ENCODE measurements at regions not wholly inside any gene's neighbourhood (a gene's known extent, or its start where the extent isn't known, plus 50 kb on each side); places are given as distances from the start of the nearest gene placed in this dataset.

DNA sequence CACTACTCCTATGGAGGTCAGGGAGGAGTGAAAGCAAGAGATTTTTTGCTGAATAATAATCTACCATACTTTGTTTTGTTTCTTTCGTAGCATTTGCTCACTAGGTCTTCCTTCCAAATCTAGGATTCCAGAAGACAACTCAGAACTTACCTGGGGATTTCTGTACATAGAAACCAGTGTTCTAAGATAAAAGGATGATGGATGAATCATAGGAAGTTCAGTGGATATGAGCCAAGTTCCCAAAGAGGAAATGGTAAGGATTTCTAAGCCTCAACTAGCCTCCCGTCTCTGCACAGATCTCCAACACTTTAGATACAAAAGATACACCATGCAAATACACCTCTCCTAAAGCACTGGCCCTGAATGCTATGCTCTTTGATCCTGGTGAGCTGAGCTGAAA lies 283.9 kb downstream of the TAFA4 start:
- Histone ChIP-seq H3K36me3 (no peaks in the 10 kb centered on the region), H3K4me1 (ENCODE audit: low read depth) (no peaks in the 10 kb centered on the region), H3K27me3 (no peaks in the 10 kb centered on the region), H3K9me3 (ENCODE audit: low read depth) (no peaks in the 10 kb centered on the region), H3K27ac (no peak overlapping the region), H3K4me3 (no peak overlapping the region)
- no peak for TF ChIP-seq CTCF (IDR thresholded peaks at IDR 0.05; ENCODE audit: low read depth, low read length)
- no peak for DNase-seq (ENCODE audit: low read depth in 1 of 2, low spot score in 1 of 2)

GRCh38 chr3:68631850-68632545 lies 300.3 kb downstream of the TAFA4 start:
- no peak overlapping the region for H3K4me3 ChIP-seq
- DNase-seq (ENCODE audit: low read depth in 1 of 2, low spot score in 1 of 2), result no peak
- H3K27ac ChIP-seq, result no peak overlapping the region
- peaks cover 2% of the 10 kb centered on the region for H3K9me3 ChIP-seq (ENCODE audit: low read depth)
- H3K4me1 ChIP-seq (ENCODE audit: low read depth), result no peaks in the 10 kb centered on the region
- no peak for TF ChIP-seq CTCF (IDR thresholded peaks at IDR 0.05; ENCODE audit: low read depth, low read length)
- no peaks in the 10 kb centered on the region for H3K27me3 ChIP-seq
- no peaks in the 10 kb centered on the region for H3K36me3 ChIP-seq

- H3K4me1 ChIP-seq (ENCODE audit: low read depth), result no peaks in the 10 kb centered on the region
- no peak for DNase-seq (ENCODE audit: low read depth in 1 of 2, low spot score in 1 of 2)
- no peaks in the 10 kb centered on the region for H3K9me3 ChIP-seq (ENCODE audit: low read depth)
- H3K27me3 ChIP-seq, result no peaks in the 10 kb centered on the region
- TF ChIP-seq CTCF (IDR thresholded peaks at IDR 0.05; ENCODE audit: low read depth, low read length), result no peak
- no peak overlapping the region for H3K4me3 ChIP-seq
- H3K27ac ChIP-seq, result no peak overlapping the region
- no peaks in the 10 kb centered on the region for H3K36me3 ChIP-seq
Observed at GRCh38 chr3:68620211-68620610, 312.1 kb downstream of the TAFA4 start.

DNA sequence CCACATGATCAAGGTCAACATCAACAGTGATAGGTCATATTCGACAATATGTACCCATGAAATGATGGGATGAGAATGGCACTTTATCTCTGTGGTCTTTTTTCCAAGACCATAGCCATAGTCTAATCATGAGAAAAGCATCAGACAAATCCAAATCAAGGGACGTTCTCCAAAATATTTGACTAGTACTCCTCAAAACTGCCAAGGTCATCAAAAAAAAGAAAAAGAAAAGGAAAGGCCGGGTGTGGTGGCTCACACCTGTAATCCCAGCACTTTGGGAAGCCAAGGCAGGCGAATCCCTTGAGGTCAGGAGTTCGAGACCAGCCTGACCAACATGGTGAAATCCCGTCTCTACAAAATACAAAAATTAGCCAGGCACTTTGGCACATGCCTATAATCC lies 318.3 kb downstream of the TAFA4 start:
- no peak for TF ChIP-seq CTCF (IDR thresholded peaks at IDR 0.05; ENCODE audit: low read depth, low read length)

DNA sequence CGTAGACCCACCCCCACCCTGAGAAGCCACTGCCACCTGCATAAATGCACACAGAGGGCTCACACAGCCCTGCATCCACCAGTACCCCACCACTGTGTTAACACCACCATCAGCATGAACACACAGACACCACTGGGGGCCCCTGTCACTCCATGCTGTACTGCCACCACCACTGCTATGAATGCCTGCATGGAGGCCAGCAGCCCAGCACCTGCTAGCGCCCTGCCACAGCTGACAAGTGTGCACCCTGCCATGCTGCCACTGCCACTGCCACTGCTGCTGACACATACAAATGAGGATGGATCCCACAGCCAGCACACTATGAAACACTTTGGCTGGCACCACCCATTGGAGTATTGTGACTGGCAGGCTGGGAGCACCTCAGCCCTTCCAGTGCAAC lies 361.0 kb downstream of the TAFA4 start:
- DNase-seq (ENCODE audit: low read depth in 1 of 2, low spot score in 1 of 2), result no peak
- TF ChIP-seq CTCF (IDR thresholded peaks at IDR 0.05; ENCODE audit: low read depth, low read length), result no peak
- H3K4me3 ChIP-seq, result no peak overlapping the region

More for the DNA sequence above, 318.3 kb downstream of the TAFA4 start:
- H3K4me3 ChIP-seq, result no peak overlapping the region
- H3K4me1 ChIP-seq (ENCODE audit: low read depth), result no peaks in the 10 kb centered on the region
- H3K36me3 ChIP-seq, result no peaks in the 10 kb centered on the region
- no peaks in the 10 kb centered on the region for H3K27me3 ChIP-seq
- DNase-seq (ENCODE audit: low read depth in 1 of 2, low spot score in 1 of 2), result no peak
- H3K27ac ChIP-seq, result no peak overlapping the region
- no peaks in the 10 kb centered on the region for H3K9me3 ChIP-seq (ENCODE audit: low read depth)

More for the DNA sequence above, 361.0 kb downstream of the TAFA4 start:
- Histone ChIP-seq H3K9me3 (ENCODE audit: low read depth) (no peaks in the 10 kb centered on the region), H3K27me3 (no peaks in the 10 kb centered on the region), H3K4me1 (ENCODE audit: low read depth) (no peaks in the 10 kb centered on the region), H3K27ac (no peak overlapping the region), H3K36me3 (no peaks in the 10 kb centered on the region)
